ENCODE measurements at regions not wholly inside any gene's neighbourhood (a gene's known extent, or its start where the extent isn't known, plus 50 kb on each side); places are given as distances from the start of the nearest gene placed in this dataset.

- no peak for TF ChIP-seq CTCF (IDR thresholded peaks at IDR 0.05)
- TF ChIP-seq POLR2A (IDR thresholded peaks at IDR 0.05): no peak
These were observed 630.2 kb upstream of the NR3C2 start for GRCh38 chr4:149072384-149072783.
